Neural progenitor cell (in vitro differentiated cells): ENCODE measurements at regions not wholly inside any gene's neighbourhood (a gene's known extent, or its start where the extent isn't known, plus 50 kb on each side); places are given as distances from the start of the nearest gene placed in this dataset.
"Not testable (repeated sequence)": the region's sequence is repeated elsewhere in the genome, so short reads cannot be mapped to it uniquely, and the experiment has no call there.

ENCODE experiments used
- DNase-seq: peaks from one replicate; pipeline ENCODE4 v3.0.0-alpha.2; 2016; ENCODE audit warnings: low spot score
- H2AFZ ChIP-seq: fragments of 200-600 bp; sonication (generic); replicated peaks from 2 replicates; pipeline ENCODE4 v1.6.1; 2016; ENCODE audit warnings: antibody characterized with exemption
- H3F3A ChIP-seq: fragments of 200-600 bp; sonication (generic); 2 replicates; pipeline ENCODE4 v1.6.1; 2016; ENCODE audit warnings: antibody characterized with exemption, low read depth
- H3K27ac ChIP-seq: fragments of 200-600 bp; sonication (generic); 2 replicates; pipeline ENCODE4 v1.5.1; 2016; ENCODE audit warnings: mild to moderate bottlenecking
- H3K27me3 ChIP-seq: fragments of 200-600 bp; sonication (generic); 2 replicates; pipeline ENCODE4 v1.6.1; 2016; ENCODE audit warnings: mild to moderate bottlenecking, moderate library complexity
- H3K36me3 ChIP-seq: fragments of 200-600 bp; sonication (generic); 2 replicates; pipeline ENCODE4 v1.5.1; 2016
- H3K4me1 ChIP-seq: fragments of 200-600 bp; sonication (generic); 2 replicates; pipeline ENCODE4 v1.6.1; 2016; ENCODE audit warnings: mixed run types
- H3K4me2 ChIP-seq: fragments of 200-600 bp; sonication (generic); 2 replicates; pipeline ENCODE4 v1.6.1; 2016
- H3K4me3 ChIP-seq: fragments of 200-600 bp; sonication (generic); 2 replicates; pipeline ENCODE4 v1.5.1; 2016
- H3K79me2 ChIP-seq: fragments of 200-600 bp; sonication (generic); 2 replicates; pipeline ENCODE4 v1.6.1; 2016; ENCODE audit warnings: low read depth
- H3K9ac ChIP-seq: fragments of 200-600 bp; sonication (generic); 2 replicates; pipeline ENCODE4 v1.6.1; 2016
- H3K9me3 ChIP-seq: fragments of 200-600 bp; sonication (generic); 2 replicates; pipeline ENCODE4 v1.5.1; 2016; ENCODE audit warnings: low read depth
- H4K20me1 ChIP-seq: fragments of 200-600 bp; sonication (generic); 2 replicates; pipeline ENCODE4 v1.6.1; 2016; ENCODE audit warnings: low read depth
- H3K27ac Mint-ChIP-seq: 3 replicates; pipeline ENCODE4 v1.8.0; 2021; ENCODE audit warnings: mixed read lengths
- H3K27me3 Mint-ChIP-seq: 2 replicates; pipeline ENCODE4 v1.8.0; 2022; ENCODE audit warnings: low read depth, mild to moderate bottlenecking, inconsistent platforms, moderate library complexity, mixed read lengths; ENCODE audit not compliant: insufficient read depth
- H3K36me3 Mint-ChIP-seq: 3 replicates; pipeline ENCODE4 v1.8.0; 2021; ENCODE audit warnings: mixed read lengths
- H3K4me1 Mint-ChIP-seq: 3 replicates; pipeline ENCODE4 v1.8.0; 2021; ENCODE audit warnings: mixed read lengths
- H3K4me3 Mint-ChIP-seq: 3 replicates; pipeline ENCODE4 v1.8.0; 2021; ENCODE audit warnings: mild to moderate bottlenecking, moderate library complexity, mixed read lengths
- H3K9me3 Mint-ChIP-seq: 3 replicates; pipeline ENCODE4 v1.8.0; 2020; ENCODE audit warnings: mixed read lengths
- CTCF ChIP-seq: fragments of 200-600 bp; sonication (generic); IDR thresholded peaks from 2 replicates; pipeline ENCODE4 v1.5.1; 2017; ENCODE audit warnings: antibody characterized with exemption, mild to moderate bottlenecking
- EZH2 ChIP-seq: fragments of 200-600 bp; sonication (generic); IDR thresholded peaks from 2 replicates; pipeline ENCODE4 v1.6.1; 2017; ENCODE audit warnings: antibody characterized with exemption, mild to moderate bottlenecking, moderate library complexity
- EZH2phosphoT487 ChIP-seq: fragments of 200-600 bp; sonication (generic); IDR thresholded peaks from 2 replicates; pipeline ENCODE4 v1.6.1; 2017; ENCODE audit warnings: antibody characterized with exemption

GRCh38 chr14:43260056-43260455 lies 1247.0 kb downstream of the FSCB start:
- Histone ChIP-seq H3K4me2 (no peak overlapping the region), H3K27ac (no peak overlapping the region), H3K4me1 (no peaks in the 10 kb centered on the region), H3K9ac (no peak overlapping the region), H3K4me3 (no peak overlapping the region), H3K79me2 (no peaks in the 10 kb centered on the region), H4K20me1 (no peaks in the 10 kb centered on the region), H3K9me3 (no peaks in the 10 kb centered on the region), H3K36me3 (no peaks in the 10 kb centered on the region), H3F3A (no peaks in the 10 kb centered on the region), H2AFZ (no peak overlapping the region), H3K27me3 (no peaks in the 10 kb centered on the region)
- Mint-ChIP-seq H3K27me3 (no peaks in the 10 kb centered on the region), H3K4me3 (no peak overlapping the region), H3K4me1 (no peaks in the 10 kb centered on the region), H3K36me3 (no peaks in the 10 kb centered on the region), H3K27ac (no peak overlapping the region), H3K9me3 (peaks cover 2% of the 10 kb centered on the region)
- TF ChIP-seq EZH2phosphoT487 (no peak), EZH2 (no peak), CTCF (no peak)
- no peak for DNase-seq

DNA sequence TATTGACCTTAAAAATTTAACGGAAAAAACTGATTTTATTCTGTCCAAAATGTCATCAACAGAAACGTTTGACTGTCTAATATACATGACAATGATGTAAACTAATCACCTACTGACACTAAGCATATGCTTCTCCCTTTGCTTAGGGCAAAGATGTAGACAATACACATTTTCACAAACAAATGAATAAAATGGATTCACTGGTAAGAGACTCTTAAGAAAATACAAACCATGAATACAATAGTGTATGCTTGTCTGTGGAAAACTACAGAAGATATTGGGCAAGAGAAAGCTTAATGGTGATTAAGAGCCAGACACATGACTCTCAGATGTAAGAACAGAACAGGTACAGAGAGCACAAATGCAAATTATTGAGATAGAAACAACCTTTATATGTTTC lies 1248.7 kb downstream of the FSCB start:
- TF ChIP-seq CTCF (no peak), EZH2 (no peak)
- H3K4me1 Mint-ChIP-seq = no peaks in the 10 kb centered on the region
- H3K9me3 ChIP-seq = no peaks in the 10 kb centered on the region
- H3K27ac ChIP-seq = no peak overlapping the region
- no peaks in the 10 kb centered on the region for H3K4me1 ChIP-seq
- H3K9ac ChIP-seq = no peak overlapping the region
- H3K4me3 ChIP-seq = no peak overlapping the region
- peaks cover 2% of the 10 kb centered on the region for H3K9me3 Mint-ChIP-seq
- H3K27me3 Mint-ChIP-seq = no peaks in the 10 kb centered on the region
- no peak overlapping the region for H3K4me3 Mint-ChIP-seq
- DNase-seq = no peak
- H2AFZ ChIP-seq = no peak overlapping the region
- no peaks in the 10 kb centered on the region for H3K36me3 Mint-ChIP-seq
- H3K4me2 ChIP-seq = no peak overlapping the region
- H3K79me2 ChIP-seq = no peaks in the 10 kb centered on the region
- H3F3A ChIP-seq = no peaks in the 10 kb centered on the region
- H3K36me3 ChIP-seq = no peaks in the 10 kb centered on the region
- no peaks in the 10 kb centered on the region for H4K20me1 ChIP-seq
- no peak overlapping the region for H3K27ac Mint-ChIP-seq
- no peaks in the 10 kb centered on the region for H3K27me3 ChIP-seq

DNA sequence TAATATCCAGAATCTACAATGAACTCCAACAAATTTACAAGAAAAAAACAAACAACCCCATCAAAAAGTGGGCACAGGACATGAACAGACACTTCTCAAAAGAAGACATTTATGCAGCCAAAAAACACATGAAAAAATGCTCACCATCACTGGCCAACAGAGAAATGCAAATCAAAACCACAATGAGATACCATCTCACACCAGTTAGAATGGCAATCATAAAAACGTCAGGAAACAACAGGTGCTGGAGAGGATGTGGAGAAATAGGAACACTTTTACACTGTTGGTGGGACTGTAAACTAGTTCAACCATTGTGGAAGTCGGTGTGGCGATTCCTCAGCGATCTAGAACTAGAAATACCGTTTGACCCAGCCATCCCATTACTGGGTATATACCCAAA lies 1250.1 kb downstream of the FSCB start:
- not testable (repeated sequence) for H3K27me3 Mint-ChIP-seq, H4K20me1 ChIP-seq, H3K27me3 ChIP-seq, H3K4me3 Mint-ChIP-seq, H3K9me3 ChIP-seq, H3K4me1 ChIP-seq, H3K4me3 ChIP-seq, DNase-seq, H3K79me2 ChIP-seq, H3K36me3 Mint-ChIP-seq, H2AFZ ChIP-seq, H3K4me1 Mint-ChIP-seq, H3F3A ChIP-seq, H3K9me3 Mint-ChIP-seq, H3K27ac Mint-ChIP-seq, H3K27ac ChIP-seq, H3K4me2 ChIP-seq, H3K9ac ChIP-seq, H3K36me3 ChIP-seq

GRCh38 chr14:43252866-43253265 lies 1254.2 kb downstream of the FSCB start:
- Histone ChIP-seq H3K4me3 (no peak overlapping the region), H3K9ac (no peak overlapping the region), H4K20me1 (no peaks in the 10 kb centered on the region), H3K79me2 (no peaks in the 10 kb centered on the region), H3K9me3 (no peaks in the 10 kb centered on the region), H3K27ac (no peak overlapping the region), H3K4me2 (no peak overlapping the region), H3F3A (no peaks in the 10 kb centered on the region), H2AFZ (no peak overlapping the region), H3K4me1 (no peaks in the 10 kb centered on the region), H3K27me3 (no peaks in the 10 kb centered on the region), H3K36me3 (no peaks in the 10 kb centered on the region)
- Mint-ChIP-seq H3K4me3 (no peak overlapping the region), H3K9me3 (no peaks in the 10 kb centered on the region), H3K36me3 (no peaks in the 10 kb centered on the region), H3K4me1 (no peaks in the 10 kb centered on the region), H3K27ac (no peak overlapping the region), H3K27me3 (no peaks in the 10 kb centered on the region)
- TF ChIP-seq EZH2phosphoT487 = no peak
- DNase-seq = no peak
